ENCODE measurements at regions not wholly inside any gene's neighbourhood (a gene's known extent, or its start where the extent isn't known, plus 50 kb on each side); places are given as distances from the start of the nearest gene placed in this dataset.
"Not testable (repeated sequence)": the region's sequence is repeated elsewhere in the genome, so short reads cannot be mapped to it uniquely, and the experiment has no call there.

- Histone ChIP-seq H3K4me3 (no peak overlapping the region), H3K9me3 (no peaks in the 10 kb centered on the region), H3K27ac (no peak overlapping the region), H3K36me3 (no peaks in the 10 kb centered on the region), H3K27me3 (no peaks in the 10 kb centered on the region), H3K4me1 (no peaks in the 10 kb centered on the region)
- FAIRE-seq (no peak), DNase-seq (no peak), ATAC-seq (no peak)
- 84 to 90% methylated on average over 7 of the region's 7 CpGs for WGBS, 2 donors
- intact Hi-C loops (cut with DNase I) = no loop called here
- TF ChIP-seq, protein P1, sequence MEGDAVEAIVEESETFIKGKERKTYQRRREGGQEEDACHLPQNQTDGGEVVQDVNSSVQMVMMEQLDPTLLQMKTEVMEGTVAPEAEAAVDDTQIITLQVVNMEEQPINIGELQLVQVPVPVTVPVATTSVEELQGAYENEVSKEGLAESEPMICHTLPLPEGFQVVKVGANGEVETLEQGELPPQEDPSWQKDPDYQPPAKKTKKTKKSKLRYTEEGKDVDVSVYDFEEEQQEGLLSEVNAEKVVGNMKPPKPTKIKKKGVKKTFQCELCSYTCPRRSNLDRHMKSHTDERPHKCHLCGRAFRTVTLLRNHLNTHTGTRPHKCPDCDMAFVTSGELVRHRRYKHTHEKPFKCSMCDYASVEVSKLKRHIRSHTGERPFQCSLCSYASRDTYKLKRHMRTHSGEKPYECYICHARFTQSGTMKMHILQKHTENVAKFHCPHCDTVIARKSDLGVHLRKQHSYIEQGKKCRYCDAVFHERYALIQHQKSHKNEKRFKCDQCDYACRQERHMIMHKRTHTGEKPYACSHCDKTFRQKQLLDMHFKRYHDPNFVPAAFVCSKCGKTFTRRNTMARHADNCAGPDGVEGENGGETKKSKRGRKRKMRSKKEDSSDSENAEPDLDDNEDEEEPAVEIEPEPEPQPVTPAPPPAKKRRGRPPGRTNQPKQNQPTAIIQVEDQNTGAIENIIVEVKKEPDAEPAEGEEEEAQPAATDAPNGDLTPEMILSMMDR (IDR thresholded peaks at IDR 0.05) = no peak
These were observed 102.9 kb downstream of the DDX1 start for GRCh38 chr2:15694589-15694986.

GRCh38 chr2:15695582-15696330, 104.1 kb downstream of the DDX1 start:
- TF ChIP-seq, protein P1 (IDR thresholded peaks at IDR 0.05) = no peak
- WGBS, 2 donors = 67 to 79% methylated on average over 9 of the region's 9 CpGs
- no peaks in the 10 kb centered on the region for H3K9me3 ChIP-seq
- ATAC-seq (no peak), DNase-seq (no peak), FAIRE-seq (no peak)
- no peak overlapping the region for H3K27ac ChIP-seq
- H3K27me3 ChIP-seq = no peaks in the 10 kb centered on the region
- H3K36me3 ChIP-seq = no peaks in the 10 kb centered on the region
- H3K4me1 ChIP-seq = no peaks in the 10 kb centered on the region
- H3K4me3 ChIP-seq = no peak overlapping the region
- intact Hi-C loops (cut with DNase I) = no loop called here

DNA sequence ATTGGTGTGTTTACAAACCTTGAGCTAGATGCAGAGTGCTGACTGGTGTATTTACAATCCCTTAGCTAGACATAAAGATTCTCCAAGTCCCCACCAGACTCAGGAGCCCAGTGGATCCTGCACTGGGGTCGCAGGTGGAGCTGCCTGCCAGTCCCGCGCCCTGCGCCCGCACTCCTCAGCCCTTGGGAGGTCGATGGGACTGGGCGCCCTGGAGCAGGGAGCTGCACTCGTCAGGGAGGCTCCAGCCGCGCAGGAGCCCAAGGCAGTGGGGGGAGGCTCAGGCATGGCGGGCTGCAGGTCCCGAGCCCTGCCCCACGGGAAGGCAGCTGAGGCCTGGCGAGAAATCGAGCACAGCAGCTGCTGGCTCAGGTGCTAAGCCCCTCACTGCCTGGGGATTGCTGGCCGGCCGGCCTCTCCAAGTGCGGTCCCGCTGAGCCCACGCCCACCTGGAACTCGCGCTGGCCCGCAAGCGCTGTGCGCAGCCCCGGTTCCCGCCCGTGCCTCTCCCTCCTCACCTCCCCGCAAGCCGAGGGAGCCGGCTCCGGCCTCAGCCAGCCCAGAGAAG, 105.0 kb downstream of the DDX1 start:
- 77 to 90% methylated on average over 29 to 32 of the region's 32 CpGs for WGBS, 2 donors
- FAIRE-seq; H3K27me3 ChIP-seq; H3K4me3 ChIP-seq; H3K27ac ChIP-seq; H3K9me3 ChIP-seq; intact Hi-C loops (cut with DNase I); DNase-seq; ATAC-seq; H3K36me3 ChIP-seq; H3K4me1 ChIP-seq: not testable (repeated sequence)

GRCh38 chr2:15700131-15700530, 108.5 kb downstream of the DDX1 start:
- H3K27me3 ChIP-seq = no peaks in the 10 kb centered on the region
- WGBS, 2 donors = 95% methylated on average over 2 of the region's 2 CpGs
- no peak overlapping the region for H3K4me3 ChIP-seq
- H3K36me3 ChIP-seq = no peaks in the 10 kb centered on the region
- intact Hi-C loops (cut with DNase I) = no loop called here
- H3K4me1 ChIP-seq = no peaks in the 10 kb centered on the region
- ATAC-seq (no peak), FAIRE-seq (no peak), DNase-seq (no peak)
- no peaks in the 10 kb centered on the region for H3K9me3 ChIP-seq
- TF ChIP-seq, protein P1 (IDR thresholded peaks at IDR 0.05) = no peak
- H3K27ac ChIP-seq = no peak overlapping the region

DNA sequence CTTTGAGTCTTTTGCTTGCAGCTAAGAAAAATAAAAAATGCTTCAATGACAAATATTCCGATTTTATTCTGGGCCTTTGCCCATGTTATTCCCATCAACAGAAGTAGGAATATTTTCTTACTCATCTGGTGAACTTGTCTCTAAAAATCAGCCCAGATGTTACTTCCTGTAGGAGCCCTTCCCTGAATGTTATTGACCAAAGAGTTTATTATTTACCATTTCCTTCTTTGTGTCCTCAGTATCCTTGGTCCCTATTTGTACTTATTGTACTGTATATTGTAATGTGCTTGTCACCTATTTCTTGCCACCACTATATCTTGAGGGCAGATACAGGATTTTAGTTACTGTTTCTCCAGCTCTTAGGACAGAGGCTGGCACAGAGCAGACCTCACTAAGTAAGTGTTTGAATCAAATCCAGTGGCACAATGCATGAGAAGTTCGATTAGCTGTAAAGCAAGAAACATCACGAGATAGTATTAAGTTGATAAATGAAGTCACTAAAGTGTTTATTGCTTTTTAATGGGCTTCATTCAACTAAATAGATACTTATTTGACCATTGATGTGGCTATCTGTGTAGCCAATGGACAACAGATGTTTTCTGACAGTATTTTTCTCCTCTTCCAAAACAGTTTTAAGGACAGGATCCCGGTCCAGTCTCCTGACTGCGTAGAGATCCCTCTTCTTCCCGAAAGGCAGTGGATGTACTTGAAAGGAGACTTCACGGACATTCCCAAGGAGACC, 109.1 kb downstream of the DDX1 start:
- no peak for FAIRE-seq
- 67 to 72% methylated on average over 7 of the region's 7 CpGs for WGBS, 2 donors
- DNase-seq = no peak

More for the DNA sequence above, 109.1 kb downstream of the DDX1 start:
- Histone ChIP-seq H3K36me3 (no peaks in the 10 kb centered on the region), H3K27ac (no peak overlapping the region), H3K4me3 (no peak overlapping the region), H3K4me1 (no peaks in the 10 kb centered on the region), H3K9me3 (no peaks in the 10 kb centered on the region), H3K27me3 (no peaks in the 10 kb centered on the region)
- no peak for ATAC-seq
- intact Hi-C loops (cut with DNase I) = no loop called here
- TF ChIP-seq, protein P1 (IDR thresholded peaks at IDR 0.05) = no peak
